ENCODE measurements at regions not wholly inside any gene's neighbourhood (a gene's known extent, or its start where the extent isn't known, plus 50 kb on each side); places are given as distances from the start of the nearest gene placed in this dataset.

GRCh38 chr9:20117986-20118385 lies 329.1 kb upstream of the SLC24A2 start:
- DNase-seq, result no peak

DNA sequence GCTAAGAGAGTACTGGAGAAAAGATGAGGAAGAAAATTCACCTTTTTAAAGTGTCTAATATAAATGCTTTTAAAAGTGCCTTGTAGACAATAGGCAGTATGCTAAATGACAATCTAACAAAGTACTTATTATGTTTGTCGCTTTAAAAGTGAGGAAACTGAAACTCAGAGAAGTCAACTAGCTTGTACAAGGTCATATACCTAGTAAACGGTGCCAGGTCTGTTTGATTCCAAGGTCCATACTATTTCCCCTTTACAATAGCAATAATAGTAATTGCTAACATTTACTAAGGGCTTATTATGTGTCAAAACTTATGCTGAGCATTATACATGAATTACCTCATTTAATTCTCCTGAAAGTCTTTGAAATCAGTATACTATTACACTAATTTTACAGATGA lies 328.6 kb upstream of the SLC24A2 start:
- DNase-seq, result no peak

- DNase-seq, result no peak
Measured at GRCh38 chr9:20114974-20115373, 326.1 kb upstream of the SLC24A2 start.

GRCh38 chr9:20112205-20112783 lies 323.5 kb upstream of the SLC24A2 start:
- no peak for DNase-seq

- DNase-seq, result no peak
Measured at GRCh38 chr9:20111173-20111843, 322.5 kb upstream of the SLC24A2 start.

GRCh38 chr9:20095430-20096092 lies 306.7 kb upstream of the SLC24A2 start:
- no peak for DNase-seq

DNA sequence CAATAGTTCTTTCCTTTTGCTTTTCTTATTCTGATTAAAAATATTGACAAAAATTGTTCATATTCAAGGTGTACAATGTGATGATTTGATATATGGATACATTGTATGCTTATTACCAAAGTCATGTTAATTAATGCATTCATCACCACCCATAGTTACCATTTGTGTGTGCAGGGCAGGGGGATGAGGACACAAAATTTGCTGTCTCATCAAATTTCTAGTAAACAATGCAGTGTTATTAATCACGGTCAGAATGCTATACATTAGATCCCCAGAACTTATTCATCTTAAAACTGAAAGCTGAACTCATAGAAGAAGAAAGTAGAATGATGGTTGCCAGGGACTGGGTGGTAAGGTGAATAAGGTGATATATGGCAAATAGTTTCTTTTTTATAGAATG lies 303.7 kb upstream of the SLC24A2 start:
- no peak for DNase-seq

GRCh38 chr9:20087481-20087880 lies 298.6 kb upstream of the SLC24A2 start:
- peak; percentile 3 for DNase-seq

DNA sequence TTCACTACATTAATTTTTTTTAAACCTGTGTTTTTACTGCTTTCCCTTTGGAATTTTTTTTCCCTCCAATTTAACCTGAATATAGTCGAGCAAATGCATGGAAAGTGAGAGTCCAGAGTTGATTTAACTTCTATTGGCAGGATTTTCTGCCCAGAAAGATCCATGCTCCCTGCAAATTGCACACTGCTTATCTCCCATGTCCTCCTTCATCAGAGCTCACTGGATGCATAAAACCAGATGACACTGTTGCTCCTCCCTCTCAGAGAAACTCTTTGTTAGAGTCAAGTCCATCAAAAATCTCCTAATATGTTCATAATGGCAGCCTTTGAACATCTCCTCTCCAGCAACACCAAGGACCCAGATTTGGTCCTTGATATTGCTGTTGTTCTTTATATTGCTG lies 297.0 kb upstream of the SLC24A2 start:
- no peak for DNase-seq

- DNase-seq, result no peak
Measured at GRCh38 chr9:20084125-20084524, 295.3 kb upstream of the SLC24A2 start.

GRCh38 chr9:20083390-20083789 lies 294.6 kb upstream of the SLC24A2 start:
- no peak for DNase-seq

DNA sequence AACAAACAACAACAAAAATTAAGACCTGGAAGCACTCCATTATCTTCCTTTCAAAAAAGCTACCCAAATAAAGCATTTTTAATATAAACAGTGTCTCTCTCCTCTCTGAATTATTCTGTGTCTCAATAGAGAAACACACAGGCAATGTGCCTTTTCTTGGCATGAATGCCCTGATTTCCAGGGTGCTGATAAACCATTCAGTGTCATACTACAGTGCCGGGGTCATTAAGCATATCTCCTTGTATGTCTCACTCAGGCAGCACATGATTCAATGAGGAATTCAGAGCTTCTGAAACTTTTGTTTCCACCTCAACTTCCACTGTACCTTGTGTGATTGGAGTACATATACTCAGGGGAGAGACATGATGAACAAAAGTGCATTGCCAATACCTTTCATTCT lies 294.0 kb upstream of the SLC24A2 start:
- DNase-seq, result no peak

DNA sequence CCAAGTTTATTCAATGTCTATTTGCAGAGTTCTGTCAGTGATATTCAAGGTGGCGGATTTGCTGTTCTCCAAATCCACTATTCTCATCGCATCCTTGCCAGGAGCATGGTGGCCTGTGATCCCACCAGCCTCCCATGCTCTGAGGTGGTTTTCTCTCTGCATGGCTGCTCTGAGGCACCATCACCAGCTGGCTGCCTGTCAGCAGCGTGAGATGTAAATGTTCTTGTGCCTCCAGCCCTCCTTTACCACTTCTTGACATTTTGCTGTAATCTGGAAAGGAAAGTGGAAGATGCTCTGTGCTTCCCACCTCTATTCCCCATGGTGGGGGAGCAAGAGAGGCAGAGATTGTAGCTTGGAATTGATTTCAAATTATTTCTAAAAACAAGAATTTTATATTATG lies 293.6 kb upstream of the SLC24A2 start:
- DNase-seq, result no peak

GRCh38 chr9:20078246-20078645 lies 289.4 kb upstream of the SLC24A2 start:
- DNase-seq, result no peak

DNA sequence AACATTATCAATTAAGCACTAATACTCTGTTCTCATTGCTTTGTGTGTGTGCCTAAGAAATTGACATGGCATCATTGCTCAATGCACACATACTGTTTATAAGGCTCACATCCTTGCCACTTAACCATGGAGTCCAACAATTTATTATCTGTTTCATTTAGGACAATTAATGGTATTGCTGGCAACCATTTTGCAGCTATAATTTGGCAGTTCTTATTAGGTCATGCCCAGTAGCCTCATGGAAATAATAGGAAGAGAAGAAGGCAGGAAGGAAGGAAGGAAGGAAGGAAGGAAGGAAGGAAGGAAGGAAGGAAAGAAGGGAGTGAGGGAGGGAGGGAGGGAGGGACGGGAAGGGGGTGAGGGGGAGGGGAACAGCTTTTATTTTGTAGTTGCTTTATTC lies 285.5 kb upstream of the SLC24A2 start:
- no peak for DNase-seq

- no peak for DNase-seq
Measured at GRCh38 chr9:20070336-20070735, 281.5 kb upstream of the SLC24A2 start.

GRCh38 chr9:20065796-20066700 lies 277.2 kb upstream of the SLC24A2 start:
- DNase-seq, result no peak

DNA sequence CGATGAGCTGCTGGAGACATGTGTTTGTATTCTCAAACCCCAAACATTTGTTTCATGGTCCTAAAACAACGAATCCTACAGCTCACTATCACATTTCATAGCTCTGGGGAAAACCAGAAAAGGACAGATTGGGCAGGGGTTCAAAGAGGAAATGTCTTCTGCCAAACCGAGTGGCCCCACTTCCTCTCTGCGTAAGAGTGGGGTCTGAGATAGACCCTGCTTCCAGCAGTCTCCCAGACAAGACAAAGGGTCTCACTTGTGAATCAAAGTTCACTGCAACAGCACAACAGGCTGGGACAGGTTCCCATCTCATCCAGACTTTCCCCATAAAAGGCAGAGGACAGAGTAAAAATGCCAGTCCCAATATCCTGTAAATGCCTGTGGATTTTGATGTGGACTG lies 276.2 kb upstream of the SLC24A2 start:
- no peak for DNase-seq

- DNase-seq, result no peak
Measured at GRCh38 chr9:20054734-20055133, 265.9 kb upstream of the SLC24A2 start.

DNA sequence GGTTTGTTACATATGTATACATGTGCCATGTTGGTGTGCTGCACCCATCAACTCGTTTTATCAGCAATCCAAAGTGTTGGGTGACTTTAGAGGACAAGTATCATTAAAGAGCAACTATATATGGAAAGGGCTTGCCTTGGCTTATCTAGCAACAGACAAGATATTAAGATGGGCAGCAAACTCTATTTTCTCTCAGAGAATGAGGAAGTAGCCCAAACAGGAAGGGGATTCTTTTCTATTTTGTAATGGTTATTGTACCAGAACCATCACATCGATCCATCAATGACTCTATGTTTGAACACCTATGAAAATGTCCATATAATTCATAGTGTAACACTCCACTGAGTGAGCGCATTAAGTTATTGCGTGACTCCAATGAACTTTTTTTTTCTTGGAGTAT lies 260.1 kb upstream of the SLC24A2 start:
- DNase-seq, result no peak

GRCh38 chr9:20048437-20048836 lies 259.6 kb upstream of the SLC24A2 start:
- no peak for DNase-seq

- no peak for DNase-seq
Measured at GRCh38 chr9:20044686-20045085, 255.8 kb upstream of the SLC24A2 start.

DNA sequence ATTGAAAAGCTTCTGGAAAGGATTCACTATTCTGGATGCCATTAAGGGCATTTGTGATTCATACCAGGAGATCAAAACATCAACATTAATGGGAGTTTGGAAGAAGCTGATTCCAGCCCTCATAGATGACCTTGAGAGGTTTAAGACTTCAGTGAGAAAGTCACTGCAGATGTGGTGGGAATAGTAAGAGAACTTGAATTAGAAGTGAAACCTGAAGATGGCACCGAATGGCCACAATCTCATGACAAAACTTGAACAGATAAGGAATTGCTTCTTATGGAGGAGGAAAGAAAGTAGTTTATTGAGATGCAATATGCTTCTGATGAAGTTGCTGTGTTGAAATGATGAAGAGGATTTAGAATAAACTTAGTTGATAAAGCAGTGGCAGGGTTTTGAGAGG lies 254.6 kb upstream of the SLC24A2 start:
- DNase-seq, result no peak
